DOHH2 (cell line): ENCODE measurements at regions not wholly inside any gene's neighbourhood (a gene's known extent, or its start where the extent isn't known, plus 50 kb on each side); places are given as distances from the start of the nearest gene placed in this dataset.

Experiments used
- H3F3A ChIP-seq: fragments of 200-600 bp; sonication (generic), shearing (Covaris generic); 2 replicates; pipeline ENCODE4 v1.6.0; 2016; ENCODE audit warnings: antibody characterized with exemption, mild to moderate bottlenecking; ENCODE audit not compliant: control insufficient read depth, insufficient read depth
- H3K27ac ChIP-seq: fragments of 200-600 bp; sonication (generic); 2 replicates; pipeline ENCODE4 v1.5.1; 2014; ENCODE audit warnings: low read depth, mild to moderate bottlenecking, low read length, moderate library complexity
- H3K27me3 ChIP-seq: fragments of 200-600 bp; sonication (generic); 2 replicates; pipeline ENCODE4 v1.6.1; 2014; ENCODE audit warnings: mild to moderate bottlenecking, low read length, mixed read lengths; ENCODE audit not compliant: control insufficient read depth
- H3K36me3 ChIP-seq: fragments of 200-600 bp; sonication (generic); 2 replicates; pipeline ENCODE4 v1.6.1; 2014; ENCODE audit warnings: mild to moderate bottlenecking, low read length, moderate library complexity, mixed read lengths; ENCODE audit not compliant: control insufficient read depth
- H3K4me1 ChIP-seq: fragments of 200-600 bp; sonication (generic); 2 replicates; pipeline ENCODE4 v1.6.1; 2014; ENCODE audit warnings: mild to moderate bottlenecking, low read length, mixed read lengths; ENCODE audit not compliant: control insufficient read depth
- H3K4me2 ChIP-seq: fragments of 200-600 bp; sonication (generic); 2 replicates; pipeline ENCODE4 v1.6.0; 2014; ENCODE audit warnings: mild to moderate bottlenecking, low read length, moderate library complexity
- H3K4me3 ChIP-seq: fragments of 200-600 bp; sonication (generic); 2 replicates; pipeline ENCODE4 v1.5.1; 2014; ENCODE audit warnings: mild to moderate bottlenecking, low read length, mixed read lengths
- H3K79me2 ChIP-seq: fragments of 200-600 bp; sonication (generic); 2 replicates; pipeline ENCODE4 v1.6.1; 2014; ENCODE audit warnings: mild to moderate bottlenecking, low read length, mixed read lengths; ENCODE audit not compliant: control insufficient read depth
- H3K9me2 ChIP-seq: fragments of 200-600 bp; sonication (generic); replicated peaks from 2 replicates; pipeline ENCODE4 v1.6.1; 2014; ENCODE audit warnings: mild to moderate bottlenecking, low read length, mixed read lengths; ENCODE audit not compliant: control insufficient read depth
- H3K9me3 ChIP-seq: fragments of 200-600 bp; sonication (generic); 2 replicates; pipeline ENCODE4 v1.6.1; 2014; ENCODE audit warnings: antibody characterized with exemption, low read length, mixed read lengths; ENCODE audit not compliant: control insufficient read depth, insufficient read depth
- H4K20me1 ChIP-seq: fragments of 200-600 bp; sonication (generic); 2 replicates; pipeline ENCODE4 v1.6.0; 2014; ENCODE audit warnings: low read depth, mild to moderate bottlenecking, antibody characterized with exemption, low read length, moderate library complexity; ENCODE audit not compliant: control insufficient read depth, insufficient read depth
- EZH2phosphoT487 ChIP-seq: fragments of 200-600 bp; sonication (generic); IDR thresholded peaks from 2 replicates; pipeline ENCODE4 v1.6.1; 2017; ENCODE audit warnings: borderline replicate concordance, mild to moderate bottlenecking, antibody characterized with exemption, low read length, moderate library complexity, mixed read lengths
- TF ChIP-seq, protein P1 (sequence below): fragments of 200-600 bp; sonication (generic); IDR thresholded peaks from one replicate; pipeline ENCODE4 v1.5.1; 2014; ENCODE audit warnings: antibody characterized with exemption, mild to moderate bottlenecking, low read depth, low read length; ENCODE audit not compliant: poor library complexity, severe bottlenecking

DNA sequence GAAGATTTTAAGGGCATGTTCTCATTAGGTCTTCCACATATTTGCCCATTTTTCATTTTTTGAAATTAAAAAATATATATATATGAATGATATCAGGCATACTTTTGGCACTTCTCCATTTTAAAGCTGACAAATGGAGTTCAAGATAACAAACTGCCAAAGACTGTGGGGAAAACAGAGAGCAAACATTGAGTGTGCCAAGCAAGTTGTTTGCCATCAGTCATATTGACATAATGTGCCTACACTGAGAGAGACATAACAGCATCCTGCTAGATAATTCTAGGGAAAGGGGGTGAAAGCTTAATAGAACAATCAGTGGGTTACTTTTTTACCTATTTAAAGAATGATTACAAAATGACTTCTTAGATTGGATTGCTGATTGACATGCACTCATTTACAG, 529.4 kb upstream of the CXADR start:
- H3K4me1 ChIP-seq, result no peaks in the 10 kb centered on the region
- no peaks in the 10 kb centered on the region for H3K9me2 ChIP-seq
- no peak overlapping the region for H3K4me3 ChIP-seq
- H3K79me2 ChIP-seq, result no peaks in the 10 kb centered on the region
- no peak overlapping the region for H3K4me2 ChIP-seq
- no peaks in the 10 kb centered on the region for H4K20me1 ChIP-seq
- no peaks in the 10 kb centered on the region for H3K27me3 ChIP-seq
- H3K27ac ChIP-seq, result no peak overlapping the region
- H3K36me3 ChIP-seq, result no peaks in the 10 kb centered on the region
- TF ChIP-seq, protein P1, sequence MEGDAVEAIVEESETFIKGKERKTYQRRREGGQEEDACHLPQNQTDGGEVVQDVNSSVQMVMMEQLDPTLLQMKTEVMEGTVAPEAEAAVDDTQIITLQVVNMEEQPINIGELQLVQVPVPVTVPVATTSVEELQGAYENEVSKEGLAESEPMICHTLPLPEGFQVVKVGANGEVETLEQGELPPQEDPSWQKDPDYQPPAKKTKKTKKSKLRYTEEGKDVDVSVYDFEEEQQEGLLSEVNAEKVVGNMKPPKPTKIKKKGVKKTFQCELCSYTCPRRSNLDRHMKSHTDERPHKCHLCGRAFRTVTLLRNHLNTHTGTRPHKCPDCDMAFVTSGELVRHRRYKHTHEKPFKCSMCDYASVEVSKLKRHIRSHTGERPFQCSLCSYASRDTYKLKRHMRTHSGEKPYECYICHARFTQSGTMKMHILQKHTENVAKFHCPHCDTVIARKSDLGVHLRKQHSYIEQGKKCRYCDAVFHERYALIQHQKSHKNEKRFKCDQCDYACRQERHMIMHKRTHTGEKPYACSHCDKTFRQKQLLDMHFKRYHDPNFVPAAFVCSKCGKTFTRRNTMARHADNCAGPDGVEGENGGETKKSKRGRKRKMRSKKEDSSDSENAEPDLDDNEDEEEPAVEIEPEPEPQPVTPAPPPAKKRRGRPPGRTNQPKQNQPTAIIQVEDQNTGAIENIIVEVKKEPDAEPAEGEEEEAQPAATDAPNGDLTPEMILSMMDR, result no peak
- TF ChIP-seq EZH2phosphoT487, result no peak
- H3F3A ChIP-seq, result no peaks in the 10 kb centered on the region
- H3K9me3 ChIP-seq, result no peaks in the 10 kb centered on the region

DNA sequence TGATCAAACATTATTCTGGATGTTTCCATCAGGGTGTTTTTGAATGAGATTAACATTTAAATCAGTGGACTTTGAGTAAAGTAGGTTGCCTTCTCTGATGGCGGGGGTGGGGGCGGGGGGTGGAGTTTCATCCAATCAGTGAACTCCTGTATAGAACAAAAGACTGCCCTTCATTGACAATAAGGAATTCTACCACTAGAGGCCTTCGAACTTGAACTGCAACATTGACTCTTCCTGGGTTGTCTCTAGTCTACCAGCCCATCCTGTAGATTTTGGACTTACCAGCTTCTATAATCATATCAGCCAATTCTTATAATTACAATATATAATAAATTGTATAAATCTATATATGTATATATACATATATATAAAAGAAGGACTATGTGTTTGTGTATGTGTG, 520.4 kb upstream of the CXADR start:
- no peak for TF ChIP-seq EZH2phosphoT487
- TF ChIP-seq, protein P1, result no peak
- Histone ChIP-seq H3K36me3 (no peaks in the 10 kb centered on the region), H3K27ac (no peak overlapping the region), H3K4me1 (no peaks in the 10 kb centered on the region), H3K9me3 (peaks cover 4% of the 10 kb centered on the region; the same call in 1 of the 2 replicates), H3K4me2 (no peak overlapping the region), H3K9me2 (no peaks in the 10 kb centered on the region), H3F3A (no peaks in the 10 kb centered on the region), H3K27me3 (no peaks in the 10 kb centered on the region), H4K20me1 (no peaks in the 10 kb centered on the region), H3K79me2 (no peaks in the 10 kb centered on the region), H3K4me3 (no peak overlapping the region)

DNA sequence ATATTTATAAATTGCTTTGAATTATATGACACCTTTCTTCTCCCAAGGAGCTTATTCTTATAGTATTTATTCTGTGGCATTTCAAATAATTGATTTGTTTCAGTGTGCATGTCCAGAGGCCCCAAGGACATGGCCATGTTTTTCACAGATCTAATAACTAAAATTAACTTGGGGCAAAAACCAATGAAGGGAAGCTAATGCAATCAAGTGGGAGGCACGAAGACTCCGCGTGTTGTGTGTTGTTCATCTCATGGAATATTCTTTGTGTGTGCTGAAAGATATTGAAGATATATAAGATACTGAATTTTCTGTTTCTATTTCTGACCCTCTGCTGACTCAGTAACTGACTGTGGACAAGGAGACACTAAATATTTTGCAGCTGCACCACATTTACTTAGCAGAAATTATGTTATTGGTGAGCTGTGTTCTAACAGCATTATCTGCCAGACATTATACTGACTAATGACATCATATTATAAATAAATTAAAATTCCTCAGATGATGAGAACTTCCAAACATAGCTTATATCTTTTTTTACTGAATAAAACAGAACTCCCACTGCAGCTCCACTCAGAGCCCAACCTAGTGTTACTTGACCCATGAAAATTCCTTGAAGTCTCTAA, 519.3 kb upstream of the CXADR start:
- H3F3A ChIP-seq, result no peaks in the 10 kb centered on the region
- H3K4me1 ChIP-seq, result no peaks in the 10 kb centered on the region
- no peak overlapping the region for H3K4me3 ChIP-seq
- H3K27ac ChIP-seq, result no peak overlapping the region
- no peaks in the 10 kb centered on the region for H3K36me3 ChIP-seq
- H3K27me3 ChIP-seq, result no peaks in the 10 kb centered on the region
- H3K79me2 ChIP-seq, result no peaks in the 10 kb centered on the region
- H3K9me2 ChIP-seq, result no peaks in the 10 kb centered on the region
- TF ChIP-seq, protein P1, result no peak
- TF ChIP-seq EZH2phosphoT487, result no peak
- H3K9me3 ChIP-seq, result peaks cover 4% of the 10 kb centered on the region; the same call in 1 of the 2 replicates
- no peaks in the 10 kb centered on the region for H4K20me1 ChIP-seq
- no peak overlapping the region for H3K4me2 ChIP-seq
